Neural progenitor cell (in vitro differentiated cells): ENCODE measurements at regions not wholly inside any gene's neighbourhood (a gene's known extent, or its start where the extent isn't known, plus 50 kb on each side); places are given as distances from the start of the nearest gene placed in this dataset.

Source experiments
- DNase-seq: peaks from one replicate; pipeline ENCODE4 v3.0.0-alpha.2; 2016; ENCODE audit warnings: low spot score
- H2AFZ ChIP-seq: fragments of 200-600 bp; sonication (generic); replicated peaks from 2 replicates; pipeline ENCODE4 v1.6.1; 2016; ENCODE audit warnings: antibody characterized with exemption
- H3F3A ChIP-seq: fragments of 200-600 bp; sonication (generic); 2 replicates; pipeline ENCODE4 v1.6.1; 2016; ENCODE audit warnings: antibody characterized with exemption, low read depth
- H3K27ac ChIP-seq: fragments of 200-600 bp; sonication (generic); 2 replicates; pipeline ENCODE4 v1.5.1; 2016; ENCODE audit warnings: mild to moderate bottlenecking
- H3K27me3 ChIP-seq: fragments of 200-600 bp; sonication (generic); 2 replicates; pipeline ENCODE4 v1.6.1; 2016; ENCODE audit warnings: mild to moderate bottlenecking, moderate library complexity
- H3K36me3 ChIP-seq: fragments of 200-600 bp; sonication (generic); 2 replicates; pipeline ENCODE4 v1.5.1; 2016
- H3K4me1 ChIP-seq: fragments of 200-600 bp; sonication (generic); 2 replicates; pipeline ENCODE4 v1.6.1; 2016; ENCODE audit warnings: mixed run types
- H3K4me2 ChIP-seq: fragments of 200-600 bp; sonication (generic); 2 replicates; pipeline ENCODE4 v1.6.1; 2016
- H3K4me3 ChIP-seq: fragments of 200-600 bp; sonication (generic); 2 replicates; pipeline ENCODE4 v1.5.1; 2016
- H3K79me2 ChIP-seq: fragments of 200-600 bp; sonication (generic); 2 replicates; pipeline ENCODE4 v1.6.1; 2016; ENCODE audit warnings: low read depth
- H3K9ac ChIP-seq: fragments of 200-600 bp; sonication (generic); 2 replicates; pipeline ENCODE4 v1.6.1; 2016
- H3K9me3 ChIP-seq: fragments of 200-600 bp; sonication (generic); 2 replicates; pipeline ENCODE4 v1.5.1; 2016; ENCODE audit warnings: low read depth
- H4K20me1 ChIP-seq: fragments of 200-600 bp; sonication (generic); 2 replicates; pipeline ENCODE4 v1.6.1; 2016; ENCODE audit warnings: low read depth
- H3K27ac Mint-ChIP-seq: 3 replicates; pipeline ENCODE4 v1.8.0; 2021; ENCODE audit warnings: mixed read lengths
- H3K27me3 Mint-ChIP-seq: 2 replicates; pipeline ENCODE4 v1.8.0; 2022; ENCODE audit warnings: low read depth, mild to moderate bottlenecking, inconsistent platforms, moderate library complexity, mixed read lengths; ENCODE audit not compliant: insufficient read depth
- H3K36me3 Mint-ChIP-seq: 3 replicates; pipeline ENCODE4 v1.8.0; 2021; ENCODE audit warnings: mixed read lengths
- H3K4me1 Mint-ChIP-seq: 3 replicates; pipeline ENCODE4 v1.8.0; 2021; ENCODE audit warnings: mixed read lengths
- H3K4me3 Mint-ChIP-seq: 3 replicates; pipeline ENCODE4 v1.8.0; 2021; ENCODE audit warnings: mild to moderate bottlenecking, moderate library complexity, mixed read lengths
- H3K9me3 Mint-ChIP-seq: 3 replicates; pipeline ENCODE4 v1.8.0; 2020; ENCODE audit warnings: mixed read lengths
- EZH2 ChIP-seq: fragments of 200-600 bp; sonication (generic); IDR thresholded peaks from 2 replicates; pipeline ENCODE4 v1.6.1; 2017; ENCODE audit warnings: antibody characterized with exemption, mild to moderate bottlenecking, moderate library complexity
- EZH2phosphoT487 ChIP-seq: fragments of 200-600 bp; sonication (generic); IDR thresholded peaks from 2 replicates; pipeline ENCODE4 v1.6.1; 2017; ENCODE audit warnings: antibody characterized with exemption
- TF ChIP-seq, protein P1 (sequence below): fragments of 200-600 bp; sonication (generic); IDR thresholded peaks from 2 replicates; pipeline ENCODE4 v1.5.1; 2017; ENCODE audit warnings: antibody characterized with exemption, mild to moderate bottlenecking

DNA sequence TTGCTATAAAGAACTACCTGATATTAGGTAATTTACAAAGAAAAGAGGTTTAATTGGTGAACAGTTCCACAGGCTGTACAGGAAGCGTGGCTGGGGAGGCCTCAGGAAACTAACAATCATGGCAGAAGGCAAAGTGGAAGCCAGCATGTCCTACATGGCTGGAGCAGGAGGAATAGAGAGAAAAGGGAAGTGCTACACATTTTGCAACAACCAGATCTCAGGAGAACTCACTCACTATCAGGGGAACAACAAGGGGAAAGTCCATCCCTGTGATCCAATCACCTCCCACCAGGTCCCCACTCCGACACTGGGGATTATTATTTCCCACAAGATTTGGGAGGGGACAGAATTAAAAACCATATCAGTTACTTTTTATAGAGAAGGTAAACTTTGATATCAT is 273.5 kb upstream of the MMADHC start:
- H3K4me3 Mint-ChIP-seq = no peak overlapping the region
- no peak overlapping the region for H3K27ac Mint-ChIP-seq
- peak overlapping the region; percentile 75 for H2AFZ ChIP-seq

DNA sequence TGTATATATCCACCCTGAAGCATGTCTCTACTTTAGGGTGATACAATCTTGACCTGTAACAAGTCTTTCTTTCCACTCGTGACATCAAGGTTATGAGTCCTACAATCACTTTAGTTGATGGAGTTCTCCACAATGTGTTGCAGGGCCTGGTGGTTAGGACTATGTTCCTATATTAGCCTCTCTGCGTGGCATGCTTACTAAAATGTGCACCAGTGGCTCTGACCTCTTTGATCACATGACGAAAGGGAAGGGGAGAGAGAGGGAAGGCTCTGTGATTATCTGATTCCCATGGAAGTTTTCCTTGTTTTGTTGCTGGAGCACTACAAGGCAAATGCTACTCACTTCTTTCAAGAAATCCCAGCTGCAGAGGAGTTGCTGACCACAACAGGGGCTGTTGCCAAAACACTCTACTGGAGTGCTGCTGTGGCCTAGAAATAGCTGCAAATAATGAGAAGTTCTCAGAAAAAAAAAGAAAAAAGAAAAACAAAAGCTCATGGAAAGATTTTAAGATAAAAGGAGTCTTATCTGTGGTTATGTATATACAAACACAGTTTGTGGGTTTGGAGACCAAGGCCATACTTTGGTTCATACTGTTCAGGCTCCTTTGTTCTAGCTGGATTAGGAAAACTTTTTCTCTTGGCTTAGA is 272.8 kb upstream of the MMADHC start:
- Histone ChIP-seq H2AFZ (peak overlapping the region; percentile 75), H3F3A (no peaks in the 10 kb centered on the region)
- no peak overlapping the region for H3K27ac Mint-ChIP-seq

More for the DNA sequence above, 273.5 kb upstream of the MMADHC start:
- H3K9ac ChIP-seq = no peak overlapping the region
- Mint-ChIP-seq H3K36me3 (no peaks in the 10 kb centered on the region), H3K9me3 (peaks cover 20% of the 10 kb centered on the region), H3K27me3 (peaks cover 6% of the 10 kb centered on the region), H3K4me1 (no peaks in the 10 kb centered on the region)
- no peaks in the 10 kb centered on the region for H4K20me1 ChIP-seq
- H3K4me3 ChIP-seq = no peak overlapping the region
- TF ChIP-seq EZH2phosphoT487 = no peak
- TF ChIP-seq, protein P1, sequence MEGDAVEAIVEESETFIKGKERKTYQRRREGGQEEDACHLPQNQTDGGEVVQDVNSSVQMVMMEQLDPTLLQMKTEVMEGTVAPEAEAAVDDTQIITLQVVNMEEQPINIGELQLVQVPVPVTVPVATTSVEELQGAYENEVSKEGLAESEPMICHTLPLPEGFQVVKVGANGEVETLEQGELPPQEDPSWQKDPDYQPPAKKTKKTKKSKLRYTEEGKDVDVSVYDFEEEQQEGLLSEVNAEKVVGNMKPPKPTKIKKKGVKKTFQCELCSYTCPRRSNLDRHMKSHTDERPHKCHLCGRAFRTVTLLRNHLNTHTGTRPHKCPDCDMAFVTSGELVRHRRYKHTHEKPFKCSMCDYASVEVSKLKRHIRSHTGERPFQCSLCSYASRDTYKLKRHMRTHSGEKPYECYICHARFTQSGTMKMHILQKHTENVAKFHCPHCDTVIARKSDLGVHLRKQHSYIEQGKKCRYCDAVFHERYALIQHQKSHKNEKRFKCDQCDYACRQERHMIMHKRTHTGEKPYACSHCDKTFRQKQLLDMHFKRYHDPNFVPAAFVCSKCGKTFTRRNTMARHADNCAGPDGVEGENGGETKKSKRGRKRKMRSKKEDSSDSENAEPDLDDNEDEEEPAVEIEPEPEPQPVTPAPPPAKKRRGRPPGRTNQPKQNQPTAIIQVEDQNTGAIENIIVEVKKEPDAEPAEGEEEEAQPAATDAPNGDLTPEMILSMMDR = no peak
- no peak for TF ChIP-seq EZH2
- peaks cover 10% of the 10 kb centered on the region for H3K9me3 ChIP-seq
- no peak for DNase-seq
- H3K27ac ChIP-seq = no peak overlapping the region
- no peak overlapping the region for H3K4me2 ChIP-seq
- no peaks in the 10 kb centered on the region for H3K79me2 ChIP-seq
- H3F3A ChIP-seq = no peaks in the 10 kb centered on the region
- no peaks in the 10 kb centered on the region for H3K36me3 ChIP-seq
- no peaks in the 10 kb centered on the region for H3K27me3 ChIP-seq
- H3K4me1 ChIP-seq = no peaks in the 10 kb centered on the region

DNA sequence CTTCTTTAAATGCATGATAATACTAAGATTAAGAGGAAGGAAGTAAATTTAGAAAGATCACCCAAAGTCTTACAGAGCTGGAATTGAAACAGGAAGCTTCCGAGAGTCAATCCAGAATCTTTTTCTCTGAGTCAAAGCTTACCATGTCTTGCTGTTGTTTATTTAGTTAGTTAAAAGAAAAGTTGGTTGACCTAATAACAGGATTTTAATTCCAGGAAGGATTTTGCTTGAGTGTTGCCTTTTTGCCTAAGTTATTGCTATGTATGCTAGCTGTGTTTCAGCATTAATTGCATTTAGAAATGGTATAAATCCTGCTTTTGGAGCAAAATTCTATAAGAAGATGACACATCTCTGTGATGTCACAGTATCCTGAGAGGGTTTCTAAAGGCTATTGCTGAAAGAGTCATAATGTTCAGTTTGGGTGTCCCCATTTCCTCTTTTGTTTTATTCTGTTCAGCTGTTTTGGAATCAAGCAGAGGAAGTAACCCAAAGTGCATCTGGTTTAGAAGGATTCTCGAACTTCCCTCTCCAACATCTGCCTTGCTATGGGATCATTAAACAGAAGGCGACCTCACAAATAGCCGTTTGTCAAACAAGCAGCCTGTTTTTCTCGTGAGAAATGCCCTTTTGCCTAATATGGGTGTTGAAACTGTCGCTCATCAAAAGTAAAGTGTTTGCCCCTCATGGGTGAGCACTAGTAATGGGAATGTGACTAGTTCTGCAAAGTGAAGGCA is 271.5 kb upstream of the MMADHC start:
- Histone ChIP-seq H4K20me1 (no peaks in the 10 kb centered on the region), H3K4me2 (no peak overlapping the region), H3K27ac (no peak overlapping the region), H3K27me3 (no peaks in the 10 kb centered on the region), H2AFZ (no peak overlapping the region), H3F3A (no peaks in the 10 kb centered on the region), H3K79me2 (no peaks in the 10 kb centered on the region), H3K9me3 (peaks cover 10% of the 10 kb centered on the region), H3K4me3 (no peak overlapping the region), H3K4me1 (no peaks in the 10 kb centered on the region), H3K36me3 (no peaks in the 10 kb centered on the region), H3K9ac (no peak overlapping the region)
- DNase-seq = no peak
- Mint-ChIP-seq H3K9me3 (peaks cover 12% of the 10 kb centered on the region), H3K36me3 (no peaks in the 10 kb centered on the region), H3K4me1 (no peaks in the 10 kb centered on the region), H3K27me3 (peaks cover 4% of the 10 kb centered on the region), H3K4me3 (no peak overlapping the region), H3K27ac (no peak overlapping the region)
- TF ChIP-seq EZH2phosphoT487 (no peak), EZH2 (no peak)
- TF ChIP-seq, protein P1 = no peak

More for the DNA sequence above, 272.8 kb upstream of the MMADHC start:
- Mint-ChIP-seq H3K4me3 (no peak overlapping the region), H3K4me1 (no peaks in the 10 kb centered on the region), H3K36me3 (no peaks in the 10 kb centered on the region), H3K9me3 (peaks cover 18% of the 10 kb centered on the region), H3K27me3 (peaks cover 4% of the 10 kb centered on the region)
- Histone ChIP-seq H3K9ac (no peak overlapping the region), H4K20me1 (no peaks in the 10 kb centered on the region), H3K36me3 (no peaks in the 10 kb centered on the region), H3K4me1 (no peaks in the 10 kb centered on the region), H3K79me2 (no peaks in the 10 kb centered on the region), H3K9me3 (peaks cover 10% of the 10 kb centered on the region), H3K4me3 (no peak overlapping the region), H3K4me2 (no peak overlapping the region), H3K27me3 (no peaks in the 10 kb centered on the region), H3K27ac (no peak overlapping the region)
- TF ChIP-seq, protein P1 = no peak
- TF ChIP-seq EZH2 (no peak), EZH2phosphoT487 (no peak)
- DNase-seq = no peak
